NCI-H345 treated with DMSO at 0.1 percent for 48 hours (cell line): ENCODE measurements at regions not wholly inside any gene's neighbourhood (a gene's known extent, or its start where the extent isn't known, plus 50 kb on each side); places are given as distances from the start of the nearest gene placed in this dataset.
"Not testable (repeated sequence)": the region's sequence is repeated elsewhere in the genome, so short reads cannot be mapped to it uniquely, and the experiment has no call there.

Experiments used
- DNase-seq: peaks from one replicate; lab custom pipeline; 2025; ENCODE audit not compliant: unreplicated experiment; lab: John Stamatoyannopoulos, UW

- DNase-seq, result no peak
These were observed 92.2 kb upstream of the TRABD2B start for GRCh38 chr1:48089356-48089891.

- no peak for DNase-seq
These were observed 87.6 kb upstream of the TRABD2B start for GRCh38 chr1:48084826-48085225.

- DNase-seq, result no peak
These were observed 85.2 kb upstream of the TRABD2B start for GRCh38 chr1:48082271-48082962.

- DNase-seq, result no peak
These were observed 83.4 kb upstream of the TRABD2B start for GRCh38 chr1:48080331-48081255.

GRCh38 chr1:48079096-48079495 lies 81.9 kb upstream of the TRABD2B start:
- DNase-seq, result no peak

- DNase-seq, result no peak
These were observed 80.6 kb upstream of the TRABD2B start for GRCh38 chr1:48077795-48078222.

GRCh38 chr1:48076017-48076416 lies 78.8 kb upstream of the TRABD2B start:
- no peak for DNase-seq

- no peak for DNase-seq
These were observed 76.8 kb upstream of the TRABD2B start for GRCh38 chr1:48073798-48074530.

GRCh38 chr1:48071513-48071912 lies 74.3 kb upstream of the TRABD2B start:
- no peak for DNase-seq

- DNase-seq, result no peak
These were observed 73.2 kb upstream of the TRABD2B start for GRCh38 chr1:48070396-48070750.

- DNase-seq, result no peak
These were observed 72.6 kb upstream of the TRABD2B start for GRCh38 chr1:48069662-48070395.

- no peak for DNase-seq
These were observed 71.0 kb upstream of the TRABD2B start for GRCh38 chr1:48068206-48068605.

- no peak for DNase-seq
These were observed 69.8 kb upstream of the TRABD2B start for GRCh38 chr1:48066936-48067335.

- not testable (repeated sequence) for DNase-seq
These were observed 67.5 kb upstream of the TRABD2B start for GRCh38 chr1:48064693-48065092.

GRCh38 chr1:48062353-48062752 lies 65.2 kb upstream of the TRABD2B start:
- no peak for DNase-seq

- peak; percentile 66 for DNase-seq
These were observed 64.3 kb upstream of the TRABD2B start for GRCh38 chr1:48061162-48062136.

- DNase-seq, result no peak
These were observed 62.1 kb upstream of the TRABD2B start for GRCh38 chr1:48059289-48059688.

GRCh38 chr1:48058135-48059025 lies 61.2 kb upstream of the TRABD2B start:
- no peak for DNase-seq
